GM19452 (cell line): ENCODE measurements at regions not wholly inside any gene's neighbourhood (a gene's known extent, or its start where the extent isn't known, plus 50 kb on each side); places are given as distances from the start of the nearest gene placed in this dataset.

Experiments used
- ATAC-seq: cut with Tn5 transposase; IDR thresholded peaks from one replicate; pipeline ENCODE4 v1.9.1; 2021; ENCODE audit not compliant: unreplicated experiment

- no peak for ATAC-seq
These were observed 378.0 kb upstream of the PDE4D start for GRCh38 chr5:60271517-60271916.

- ATAC-seq: no peak
These were observed 374.4 kb upstream of the PDE4D start for GRCh38 chr5:60267907-60268306.

DNA sequence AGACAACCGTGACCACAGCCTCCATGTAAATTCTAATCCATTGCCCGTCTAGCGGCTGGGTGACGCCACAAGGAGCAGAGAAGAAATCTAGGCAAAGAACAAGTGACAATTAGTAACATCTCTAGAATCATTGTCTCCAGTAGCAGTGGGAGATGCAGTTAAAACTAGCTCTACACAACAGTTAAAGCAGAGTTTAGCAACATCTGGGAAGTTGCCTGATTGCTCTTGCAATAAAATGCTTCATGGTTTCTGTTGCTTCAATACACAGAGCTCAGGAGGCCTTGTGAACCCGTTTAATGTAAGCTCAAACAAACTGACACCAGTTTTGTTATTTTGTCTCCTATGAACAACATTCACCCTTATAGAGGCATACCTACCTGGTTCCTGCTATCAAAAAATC is 369.8 kb upstream of the PDE4D start:
- ATAC-seq: no peak

- ATAC-seq: no peak
These were observed 369.2 kb upstream of the PDE4D start for GRCh38 chr5:60262576-60263295.

- no peak for ATAC-seq
These were observed 368.2 kb upstream of the PDE4D start for GRCh38 chr5:60261732-60262131.

GRCh38 chr5:60260658-60261057 is 367.1 kb upstream of the PDE4D start:
- ATAC-seq: no peak

DNA sequence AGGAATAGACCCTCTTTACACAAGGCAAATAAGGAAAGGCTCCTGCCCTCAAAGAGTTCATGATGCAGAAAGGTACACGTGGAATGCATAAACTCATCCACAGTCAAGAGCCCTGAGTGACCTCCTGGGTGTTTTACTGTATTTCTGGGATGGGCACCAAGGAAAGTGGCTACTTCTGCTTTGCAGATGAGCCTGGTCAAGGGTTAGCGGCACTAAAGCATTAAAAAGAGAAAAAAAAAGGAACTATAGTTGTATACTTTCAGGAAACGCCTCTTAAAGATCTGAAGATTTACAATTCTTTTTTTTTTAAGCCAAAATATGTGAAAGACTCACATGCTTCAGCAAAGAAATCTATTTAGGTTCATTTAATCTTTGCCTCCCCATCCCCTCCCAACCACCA is 366.2 kb upstream of the PDE4D start:
- ATAC-seq: no peak

- ATAC-seq: no peak
These were observed 364.2 kb upstream of the PDE4D start for GRCh38 chr5:60257596-60258271.

DNA sequence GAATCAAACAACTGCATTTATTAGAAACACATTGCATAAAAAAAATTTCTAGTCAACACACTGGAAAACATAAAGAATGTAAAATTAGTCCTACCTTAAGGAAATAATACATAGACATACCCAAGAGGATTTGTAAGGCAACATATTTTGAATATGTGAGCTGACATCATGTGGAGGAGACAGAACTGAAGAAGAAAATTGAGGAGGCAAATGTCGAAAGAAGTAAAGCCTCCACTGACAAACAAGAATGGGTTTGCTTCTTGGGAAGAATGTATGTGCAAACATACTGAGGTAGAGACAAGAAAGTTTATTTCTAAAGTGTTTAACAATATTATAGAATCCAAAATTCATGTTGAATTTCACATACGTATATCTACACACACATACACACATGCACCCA is 363.0 kb upstream of the PDE4D start:
- no peak for ATAC-seq

- peak; percentile 96 for ATAC-seq
These were observed 355.4 kb upstream of the PDE4D start for GRCh38 chr5:60248901-60249300.

DNA sequence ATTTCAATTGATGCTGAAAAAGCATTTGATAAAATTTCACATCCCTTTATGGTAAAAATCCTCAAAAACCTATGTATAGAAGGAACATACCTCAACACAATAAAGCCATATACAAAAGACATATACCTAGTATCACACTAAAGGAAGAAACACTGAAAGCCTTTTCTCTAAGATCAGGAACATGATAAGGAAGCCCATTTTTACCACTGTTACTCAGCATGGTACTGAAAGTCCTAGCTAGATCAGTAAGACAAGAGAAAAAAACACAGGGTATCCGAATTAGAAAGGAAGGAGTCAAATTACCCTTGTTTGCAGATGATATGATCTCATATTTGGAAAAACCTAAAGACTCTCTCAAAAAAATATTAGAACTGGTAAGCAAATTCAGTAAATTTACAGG is 350.2 kb upstream of the PDE4D start:
- ATAC-seq: no peak

DNA sequence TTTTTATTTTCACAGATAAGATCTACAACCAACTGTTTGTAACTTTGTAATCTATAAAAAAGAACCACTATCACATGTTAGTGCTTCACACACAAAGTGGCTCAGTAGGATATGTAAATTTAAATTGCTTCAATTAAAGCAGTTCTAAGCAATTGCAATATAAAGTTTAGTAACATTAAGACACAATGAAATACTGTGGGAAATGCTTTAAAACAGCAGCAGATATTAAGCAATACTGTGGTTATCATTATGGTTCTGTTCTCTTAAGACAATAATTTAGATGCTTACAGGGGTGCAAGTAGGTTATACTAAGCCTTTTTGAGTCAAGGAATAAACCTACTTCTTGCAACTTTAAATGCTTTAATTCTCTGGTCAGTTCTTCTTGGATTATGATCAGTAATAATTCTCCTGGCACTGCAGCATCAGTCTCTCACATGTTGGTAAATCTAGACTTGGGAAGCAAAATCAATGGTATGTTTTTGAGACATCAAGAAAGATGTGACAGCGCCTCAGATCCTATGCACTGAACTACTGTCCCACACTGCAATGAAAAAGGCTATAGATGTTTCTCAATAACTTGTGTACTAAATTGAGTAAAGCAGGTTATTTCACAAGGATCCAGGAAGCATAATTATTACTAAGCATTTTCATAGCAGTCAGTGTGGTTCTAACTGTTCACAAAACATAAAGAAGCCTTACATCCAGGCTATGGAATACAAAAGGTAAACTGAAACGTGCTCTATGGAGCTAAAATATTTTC is 338.7 kb upstream of the PDE4D start:
- ATAC-seq: no peak

DNA sequence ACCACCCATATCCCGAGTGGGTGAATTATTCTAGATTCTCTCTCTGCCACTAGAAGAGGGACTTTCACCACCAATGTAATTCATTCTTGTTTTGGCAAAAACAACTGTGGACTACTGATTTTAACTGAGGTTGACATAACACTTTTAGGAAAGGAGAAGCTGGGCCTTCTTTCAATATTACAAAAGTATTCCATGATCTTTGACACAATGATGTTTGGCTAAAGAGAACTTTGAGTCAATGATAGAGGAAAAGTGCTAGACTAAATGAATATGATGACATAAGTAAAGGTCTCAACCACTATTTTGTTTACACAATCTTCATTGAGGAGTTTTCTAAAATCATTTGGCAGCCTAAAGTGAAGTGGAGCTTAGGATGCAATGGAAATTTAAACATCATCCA is 336.9 kb upstream of the PDE4D start:
- no peak for ATAC-seq

- no peak for ATAC-seq
These were observed 336.2 kb upstream of the PDE4D start for GRCh38 chr5:60229691-60230185.

DNA sequence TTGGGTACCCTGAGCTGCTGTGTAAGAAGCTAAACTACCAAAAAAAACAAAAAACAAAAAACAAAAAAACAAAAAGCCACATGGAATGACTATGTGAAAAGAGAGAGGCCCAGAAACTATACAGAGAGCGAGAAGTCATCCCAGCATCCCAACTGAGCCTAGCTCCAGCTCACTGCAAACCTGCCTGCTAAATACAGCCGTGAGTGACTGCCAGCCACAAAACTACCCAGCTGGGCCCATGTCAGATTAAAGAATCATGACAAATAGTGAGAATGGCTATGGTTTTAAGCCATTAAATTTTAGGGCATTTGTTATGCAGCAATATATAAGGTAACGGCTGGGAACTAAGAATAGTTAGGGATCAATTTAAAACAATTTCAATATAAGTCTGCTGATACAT is 335.1 kb upstream of the PDE4D start:
- ATAC-seq: no peak

DNA sequence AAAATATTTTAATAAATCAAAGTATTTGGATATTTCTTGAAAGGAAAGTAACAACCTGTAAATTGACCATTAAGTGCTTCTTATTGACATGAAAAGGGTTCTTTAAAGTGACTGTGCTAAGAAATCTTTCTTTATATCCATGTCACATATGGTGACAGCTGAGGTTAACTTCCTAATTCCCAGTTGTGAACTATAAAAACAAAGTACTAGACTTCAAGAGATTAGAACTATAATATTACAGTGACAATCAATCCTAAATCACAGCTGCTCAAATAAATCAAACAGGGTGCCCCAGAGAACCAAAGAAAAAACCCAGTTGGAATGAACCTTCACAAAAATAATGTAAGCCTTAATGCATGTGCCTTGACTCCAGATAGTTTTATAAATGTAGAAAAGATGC is 332.6 kb upstream of the PDE4D start:
- no peak for ATAC-seq

GRCh38 chr5:60223342-60223741 is 329.8 kb upstream of the PDE4D start:
- no peak for ATAC-seq

- no peak for ATAC-seq
These were observed 326.4 kb upstream of the PDE4D start for GRCh38 chr5:60219921-60220320.

- no peak for ATAC-seq
These were observed 317.3 kb upstream of the PDE4D start for GRCh38 chr5:60210810-60211209.

DNA sequence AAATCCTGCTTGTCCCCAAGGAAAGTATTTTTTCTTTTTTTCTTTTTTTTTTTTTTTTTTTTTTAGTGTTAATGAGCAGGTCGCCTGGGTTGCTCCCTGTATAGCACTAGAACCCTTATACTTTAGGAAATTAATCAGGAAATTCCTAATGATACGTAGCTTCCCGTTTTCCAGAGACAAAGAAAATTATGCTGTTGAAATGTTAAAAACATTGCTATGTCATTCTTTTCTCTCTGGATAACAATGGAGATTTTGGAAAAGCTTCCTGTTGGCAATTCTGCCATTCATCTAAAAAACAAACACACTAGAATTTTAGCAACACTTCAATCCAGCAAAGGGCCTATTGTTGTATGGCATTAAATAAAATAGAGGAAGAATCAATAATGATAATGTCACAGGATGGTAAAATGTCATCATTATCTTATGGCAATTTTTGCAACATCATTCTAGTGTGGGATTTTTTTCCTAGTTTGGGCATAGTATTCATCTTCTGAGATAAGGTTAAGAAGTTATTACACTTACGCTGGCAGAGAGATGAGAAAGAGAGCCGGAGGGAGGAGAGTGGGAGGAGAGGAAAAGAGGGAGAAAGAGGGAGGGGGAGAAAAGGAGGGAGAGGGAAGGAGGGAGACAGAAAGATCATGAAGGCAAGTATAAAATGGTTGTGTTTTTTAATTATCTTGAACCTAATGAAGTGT is 315.8 kb upstream of the PDE4D start:
- no peak for ATAC-seq

GRCh38 chr5:60208716-60209115 is 315.2 kb upstream of the PDE4D start:
- ATAC-seq: no peak
